ENCODE measurements at regions not wholly inside any gene's neighbourhood (a gene's known extent, or its start where the extent isn't known, plus 50 kb on each side); places are given as distances from the start of the nearest gene placed in this dataset.
"Not testable (repeated sequence)": the region's sequence is repeated elsewhere in the genome, so short reads cannot be mapped to it uniquely, and the experiment has no call there.

DNA sequence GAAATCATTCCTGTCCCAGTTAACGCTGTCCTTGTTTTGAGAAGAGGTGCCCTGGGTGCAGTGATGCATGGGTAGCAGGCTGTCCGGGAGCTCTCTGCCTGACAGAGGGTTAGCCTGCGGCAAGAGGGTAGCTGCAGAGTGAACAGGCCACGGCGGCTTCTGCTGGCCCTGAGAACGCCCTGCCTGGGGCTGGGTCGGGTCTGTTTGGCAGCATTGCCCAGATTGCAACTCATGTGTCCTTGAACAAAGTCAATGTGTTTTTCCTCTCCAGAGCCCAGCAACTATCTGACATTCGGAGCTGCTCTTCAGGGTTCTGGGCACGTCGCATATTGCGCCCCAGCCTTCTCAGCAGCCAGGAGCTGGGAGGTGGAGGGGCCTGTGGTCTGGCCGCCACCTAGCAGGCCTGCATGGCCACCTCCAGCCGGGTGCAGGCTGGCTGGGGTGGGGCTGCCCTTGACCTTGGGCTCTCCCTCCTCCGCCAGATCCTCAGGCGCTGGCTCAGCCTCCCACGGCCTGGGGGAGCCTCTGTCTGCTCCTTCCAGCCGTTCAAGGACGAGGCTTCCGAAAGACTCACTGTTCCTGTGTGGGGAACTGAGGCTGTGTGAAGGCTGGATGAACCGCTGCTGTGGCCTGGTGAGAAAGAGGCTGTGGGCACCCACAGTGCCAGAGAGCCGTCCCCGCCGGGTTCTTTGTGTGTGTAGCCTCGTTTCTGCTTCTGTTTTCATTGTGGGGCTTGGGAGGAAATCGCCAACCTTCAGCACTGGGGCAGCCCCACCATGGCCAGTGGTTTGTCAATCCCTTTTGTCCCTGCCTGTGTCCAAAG lies 146.7 kb downstream of the NPIPB11 start:
- RAD21 ChIA-PET (ENCODE audit: unreplicated experiment); H3K4me2 ChIP-seq (ENCODE audit: control insufficient read depth, insufficient read depth); intact Hi-C loops (cut with micrococcal nuclease; ENCODE audit: unreplicated experiment); H3K4me1 ChIP-seq (ENCODE audit: control insufficient read depth, insufficient read depth, low read length); BruUV-seq (replicated peaks); H3K36me3 ChIP-seq (ENCODE audit: control insufficient read depth in 2 of 2, insufficient read depth in 2 of 2, low read length in 1 of 2); H2AFZ ChIP-seq (ENCODE audit: control insufficient read depth, low read depth, low read length); H3K9me3 ChIP-seq (replicated peaks; ENCODE audit: control insufficient read depth, insufficient read depth, low read length); in situ Hi-C loops (cut with MboI); H3K27me3 ChIP-seq (replicated peaks in 1 of 2; ENCODE audit: control insufficient read depth in 2 of 2, insufficient read depth in 2 of 2, low read length in 1 of 2); CTCF ChIA-PET; H4K20me1 ChIP-seq (ENCODE audit: control insufficient read depth, insufficient read depth); H3K27ac ChIP-seq (ENCODE audit: control insufficient read depth, insufficient read depth); H3K79me2 ChIP-seq (ENCODE audit: control insufficient read depth, insufficient read depth, low read length); FAIRE-seq; ATAC-seq; H3K4me3 ChIP-seq; DNase-seq (ENCODE audit: low read depth, low spot score); POLR2A ChIA-PET; SMC1A ChIA-PET (ENCODE audit: uncharacterized antibody, unreplicated experiment); H3K9ac ChIP-seq (ENCODE audit: control insufficient read depth, insufficient read depth, low read length): not testable (repeated sequence)
- 71% methylated on average over 21 of the region's 25 CpGs for WGBS (ENCODE audit: insufficient coverage, insufficient replicate concordance, low lambda C conversion rate, missing lambda C conversion rate)

DNA sequence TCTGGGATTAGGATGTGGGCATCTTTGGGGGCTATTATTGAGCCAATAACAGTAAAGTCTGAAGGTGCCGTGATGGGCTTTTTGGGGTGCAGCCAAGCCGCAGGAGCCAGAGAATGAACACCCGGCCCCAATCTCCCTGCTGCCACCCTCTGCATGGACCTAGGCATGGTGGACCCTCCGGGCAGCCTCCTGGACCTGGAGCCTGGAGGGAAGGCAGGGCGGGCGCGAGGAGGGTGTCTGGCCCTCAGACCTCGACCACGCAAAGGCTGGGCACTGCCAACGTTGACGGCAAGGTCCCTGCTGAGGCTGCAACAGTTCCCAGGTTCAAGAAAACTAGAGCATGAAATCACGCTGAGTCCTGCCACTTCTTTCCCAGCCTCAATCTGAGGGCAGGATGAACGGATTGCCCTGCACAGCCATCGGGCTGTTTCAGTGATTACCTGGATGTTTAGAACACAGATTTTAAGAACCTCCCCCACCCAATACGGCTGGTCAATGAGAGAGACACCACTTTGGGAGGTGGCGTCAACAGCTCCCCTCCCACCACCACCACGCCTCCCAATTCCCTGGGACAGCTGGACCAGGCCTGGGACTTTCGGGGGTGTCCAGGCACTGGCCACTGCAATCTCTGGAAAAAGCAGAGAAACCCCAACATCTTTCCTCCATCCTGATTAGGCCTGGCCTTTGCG lies 147.4 kb downstream of the NPIPB11 start:
- RAD21 ChIA-PET (ENCODE audit: unreplicated experiment); intact Hi-C loops (cut with micrococcal nuclease; ENCODE audit: unreplicated experiment); ATAC-seq; CTCF ChIA-PET; SMC1A ChIA-PET (ENCODE audit: uncharacterized antibody, unreplicated experiment); H3K27ac ChIP-seq (ENCODE audit: control insufficient read depth, insufficient read depth); BruUV-seq (replicated peaks); FAIRE-seq; H3K4me1 ChIP-seq (ENCODE audit: control insufficient read depth, insufficient read depth, low read length); H3K9me3 ChIP-seq (replicated peaks; ENCODE audit: control insufficient read depth, insufficient read depth, low read length); H3K9ac ChIP-seq (ENCODE audit: control insufficient read depth, insufficient read depth, low read length); H3K36me3 ChIP-seq (ENCODE audit: control insufficient read depth in 2 of 2, insufficient read depth in 2 of 2, low read length in 1 of 2); H3K27me3 ChIP-seq (replicated peaks in 1 of 2; ENCODE audit: control insufficient read depth in 2 of 2, insufficient read depth in 2 of 2, low read length in 1 of 2); DNase-seq (ENCODE audit: low read depth, low spot score); H2AFZ ChIP-seq (ENCODE audit: control insufficient read depth, low read depth, low read length); in situ Hi-C loops (cut with MboI); H4K20me1 ChIP-seq (ENCODE audit: control insufficient read depth, insufficient read depth); POLR2A ChIA-PET; H3K4me2 ChIP-seq (ENCODE audit: control insufficient read depth, insufficient read depth); H3K79me2 ChIP-seq (ENCODE audit: control insufficient read depth, insufficient read depth, low read length); H3K4me3 ChIP-seq: not testable (repeated sequence)
- 51% methylated on average over 11 of the region's 19 CpGs for WGBS (ENCODE audit: insufficient coverage, insufficient replicate concordance, low lambda C conversion rate, missing lambda C conversion rate)

DNA sequence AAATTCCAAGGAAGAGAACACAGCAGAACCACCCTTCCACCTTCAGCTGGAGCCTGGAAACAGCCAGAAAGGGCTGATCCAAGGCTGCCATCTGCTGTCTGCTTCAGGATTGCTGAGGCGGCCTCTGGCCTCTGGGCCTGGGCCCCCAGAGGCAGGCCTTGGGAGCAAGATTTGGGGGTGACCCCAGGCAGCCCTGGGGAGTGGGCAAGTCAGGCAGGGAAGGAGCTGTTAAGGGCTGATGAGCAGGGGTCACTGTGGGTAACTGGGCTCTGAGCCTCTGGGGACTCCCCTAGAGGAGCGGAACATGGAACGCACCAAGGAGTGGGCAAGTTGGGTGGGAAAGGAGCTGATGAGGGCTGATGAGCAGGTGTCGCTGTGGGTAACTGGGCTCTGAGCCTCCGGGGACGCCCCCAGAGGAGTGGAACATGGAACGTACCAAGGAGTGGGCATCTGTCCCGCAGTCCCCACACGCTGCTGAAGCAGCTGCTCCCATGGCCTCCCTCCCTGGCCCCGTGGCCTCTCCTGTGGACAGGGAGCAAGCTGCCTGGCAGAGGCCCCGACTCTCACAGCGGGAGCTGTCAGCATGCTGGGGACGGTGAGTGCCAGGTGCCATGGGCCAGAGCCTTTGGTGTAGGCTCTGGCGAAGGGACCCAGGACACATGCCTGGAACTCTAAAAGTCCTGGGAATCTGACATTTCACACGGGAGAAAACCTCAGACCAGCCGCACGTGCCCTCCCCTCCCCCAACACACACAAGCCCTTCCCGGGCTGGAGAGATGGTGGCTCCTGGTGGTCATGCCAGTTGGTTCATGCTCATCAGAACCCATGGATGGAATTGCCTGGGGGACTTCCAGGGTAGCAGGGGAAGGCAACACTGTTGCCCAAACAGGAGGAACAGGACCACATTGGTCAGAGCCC lies 148.8 kb downstream of the NPIPB11 start:
- SMC1A ChIA-PET (ENCODE audit: uncharacterized antibody, unreplicated experiment): not testable (repeated sequence)

More for the DNA sequence above, 148.8 kb downstream of the NPIPB11 start:
- CTCF ChIA-PET; H4K20me1 ChIP-seq (ENCODE audit: control insufficient read depth, insufficient read depth); H3K79me2 ChIP-seq (ENCODE audit: control insufficient read depth, insufficient read depth, low read length); H3K4me2 ChIP-seq (ENCODE audit: control insufficient read depth, insufficient read depth); H3K36me3 ChIP-seq (ENCODE audit: control insufficient read depth in 2 of 2, insufficient read depth in 2 of 2, low read length in 1 of 2); POLR2A ChIA-PET; H3K27ac ChIP-seq (ENCODE audit: control insufficient read depth, insufficient read depth); in situ Hi-C loops (cut with MboI); H3K4me3 ChIP-seq; ATAC-seq; FAIRE-seq; H2AFZ ChIP-seq (ENCODE audit: control insufficient read depth, low read depth, low read length); H3K4me1 ChIP-seq (ENCODE audit: control insufficient read depth, insufficient read depth, low read length); DNase-seq (ENCODE audit: low read depth, low spot score); intact Hi-C loops (cut with micrococcal nuclease; ENCODE audit: unreplicated experiment); H3K27me3 ChIP-seq (replicated peaks in 1 of 2; ENCODE audit: control insufficient read depth in 2 of 2, insufficient read depth in 2 of 2, low read length in 1 of 2); H3K9me3 ChIP-seq (replicated peaks; ENCODE audit: control insufficient read depth, insufficient read depth, low read length); H3K9ac ChIP-seq (ENCODE audit: control insufficient read depth, insufficient read depth, low read length); RAD21 ChIA-PET (ENCODE audit: unreplicated experiment); BruUV-seq (replicated peaks): not testable (repeated sequence)
- WGBS (ENCODE audit: insufficient coverage, insufficient replicate concordance, low lambda C conversion rate, missing lambda C conversion rate): 57% methylated on average over 16 of the region's 18 CpGs

Data from GM12878 (cell line).